ENCODE measurements at regions not wholly inside any gene's neighbourhood (a gene's known extent, or its start where the extent isn't known, plus 50 kb on each side); places are given as distances from the start of the nearest gene placed in this dataset.

DNA sequence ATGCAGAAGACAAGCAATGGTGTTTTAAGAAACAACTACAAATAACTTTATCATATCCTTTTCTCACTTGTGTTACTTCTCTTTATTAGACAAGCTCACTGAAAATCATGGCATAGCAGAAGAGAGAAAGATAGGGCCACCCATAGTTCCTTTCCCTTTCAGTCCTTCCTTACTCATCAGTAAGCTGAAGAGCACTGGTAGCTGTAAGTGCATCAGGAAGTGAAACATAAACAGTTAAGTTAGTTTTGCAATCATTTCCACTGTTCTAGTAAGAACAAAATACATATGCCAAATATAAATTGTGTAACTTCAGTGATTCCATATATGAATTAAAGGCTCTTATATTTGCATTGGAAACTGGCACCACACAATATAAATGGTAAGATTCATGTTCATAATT, 220.1 kb downstream of the HACE1 start:
- no peak for TF ChIP-seq POLR2A (IDR thresholded peaks at IDR 0.05; ENCODE audit: low read depth, low read length)
- no peak for TF ChIP-seq POLR2AphosphoS5 (IDR thresholded peaks at IDR 0.05; ENCODE audit: low read depth, low read length)
- no peak for TF ChIP-seq TAF1 (IDR thresholded peaks at IDR 0.05; ENCODE audit: borderline replicate concordance, low read depth, low read length)

Measured in GM12892 (cell line).